HG02852 (cell line): ENCODE measurements at regions not wholly inside any gene's neighbourhood (a gene's known extent, or its start where the extent isn't known, plus 50 kb on each side); places are given as distances from the start of the nearest gene placed in this dataset.
"Not testable (repeated sequence)": the region's sequence is repeated elsewhere in the genome, so short reads cannot be mapped to it uniquely, and the experiment has no call there.

Experiments used
- ATAC-seq: cut with Tn5 transposase; IDR thresholded peaks from one replicate; pipeline ENCODE4 v1.9.1; 2021; ENCODE audit warnings: mild to moderate bottlenecking, moderate library complexity; ENCODE audit not compliant: unreplicated experiment

DNA sequence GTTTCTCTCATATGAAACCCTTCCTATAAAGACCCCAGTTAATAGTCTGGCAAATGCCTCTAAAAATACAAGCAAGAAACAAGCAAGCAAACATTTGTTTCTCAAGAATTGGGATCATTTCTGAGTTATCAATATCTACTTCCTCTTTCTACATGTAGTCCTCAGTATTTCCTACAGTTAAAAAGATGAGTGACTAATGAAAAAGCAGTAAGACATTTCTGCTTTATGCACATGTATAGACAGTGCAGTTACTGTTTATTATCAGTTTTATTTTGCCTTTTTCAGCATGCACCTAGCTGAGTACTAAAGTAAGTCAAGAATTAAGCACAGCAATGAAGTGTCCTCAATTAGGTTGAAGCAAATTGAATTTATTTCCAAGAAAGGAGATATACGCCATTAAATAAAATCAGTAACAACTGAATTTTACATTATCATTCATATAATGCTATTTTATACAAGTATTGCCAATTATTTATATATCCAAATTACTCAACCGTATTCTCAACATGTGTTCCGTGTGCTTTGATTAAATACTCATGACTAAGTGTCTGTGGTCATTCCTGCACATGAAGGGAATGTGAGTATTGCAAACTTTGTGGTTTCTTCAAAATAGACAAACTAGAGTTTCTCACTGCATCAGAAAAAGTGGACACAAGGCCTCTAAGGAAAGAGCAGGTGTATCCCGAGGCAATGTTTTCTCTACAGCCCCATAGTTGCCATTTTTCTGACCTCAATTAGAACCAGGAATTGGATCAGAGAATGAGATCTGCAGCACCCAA lies 159.3 kb upstream of the MARCKS start:
- ATAC-seq = no peak

DNA sequence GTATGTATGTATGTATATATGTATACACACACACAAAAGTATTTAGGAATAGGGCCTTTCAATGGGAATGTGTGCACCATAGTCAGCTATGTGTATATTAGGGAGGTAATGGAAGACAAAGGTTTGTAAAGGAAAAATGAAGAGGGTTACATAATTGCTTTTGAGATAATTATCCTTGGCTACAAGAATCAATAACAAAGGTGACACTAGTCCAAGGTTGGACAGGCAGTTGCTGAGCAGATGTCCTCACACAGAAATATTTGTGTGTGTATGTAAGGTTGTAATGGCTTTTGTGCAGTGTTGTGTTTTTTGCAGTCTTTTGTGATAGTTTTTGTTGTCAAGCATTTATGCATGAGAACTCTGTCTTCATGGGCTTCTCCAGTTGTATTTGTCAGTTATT lies 157.9 kb upstream of the MARCKS start:
- no peak for ATAC-seq

DNA sequence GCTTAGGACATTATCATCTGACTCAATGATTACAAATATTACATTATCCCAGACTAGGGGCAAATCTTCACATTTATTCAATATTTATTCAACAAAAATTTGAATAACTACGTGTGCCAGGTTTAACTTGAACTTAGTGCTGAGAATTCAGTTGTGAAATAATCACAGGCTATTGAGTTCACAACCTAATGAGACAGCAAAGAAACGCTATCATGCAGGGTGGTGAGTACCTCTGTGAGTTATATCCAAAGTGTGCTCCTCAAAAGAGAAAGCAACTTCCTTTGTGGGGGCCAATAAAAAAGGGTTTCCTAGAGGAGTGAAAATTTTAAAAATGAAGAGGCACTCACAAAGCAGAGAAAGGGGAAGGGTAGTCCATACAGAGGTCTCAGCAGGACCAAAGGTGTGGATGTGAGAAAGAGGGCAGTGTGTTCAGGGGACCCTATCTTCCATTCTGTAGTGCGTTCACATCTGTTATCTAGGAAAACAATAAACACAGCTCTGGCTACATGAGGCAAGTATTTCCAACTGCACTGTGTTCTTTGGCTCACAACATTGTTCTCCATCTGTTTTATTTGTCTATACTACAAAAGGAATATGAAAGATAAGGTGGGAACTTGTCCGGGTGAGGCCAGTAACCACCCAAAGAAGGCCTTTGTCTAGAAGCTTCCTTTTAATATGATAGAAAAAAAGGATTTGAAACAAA lies 155.4 kb upstream of the MARCKS start:
- no peak for ATAC-seq

- ATAC-seq = no peak
These were observed 150.0 kb upstream of the MARCKS start for GRCh38 chr6:113707194-113707593.

DNA sequence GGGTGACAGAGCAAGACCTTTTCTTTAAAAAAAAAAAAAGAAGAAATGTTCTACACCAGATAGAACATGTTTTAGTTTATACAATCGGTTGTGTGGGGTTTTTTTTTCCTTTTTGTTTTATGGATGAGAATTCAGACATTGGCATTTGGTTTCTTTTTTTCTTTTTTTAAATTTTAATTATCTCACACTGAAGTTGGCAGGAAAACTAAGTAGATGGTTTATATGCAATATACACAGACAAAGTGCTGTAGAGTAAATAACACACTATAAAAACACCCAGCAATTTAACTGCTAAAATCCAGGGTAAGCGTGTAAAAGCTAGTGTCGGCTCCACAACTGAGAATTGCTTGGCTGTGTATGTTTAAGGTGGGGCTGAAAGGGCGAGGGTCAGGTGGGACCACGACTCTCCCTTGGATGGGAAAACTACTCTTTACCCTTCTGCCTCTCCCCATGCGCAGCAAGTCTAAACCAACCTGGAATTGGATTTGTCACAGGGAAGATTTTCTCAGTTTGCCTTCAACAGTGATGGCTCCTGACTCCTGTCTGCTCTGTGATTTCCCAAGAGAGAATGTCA lies 147.1 kb upstream of the MARCKS start:
- no peak for ATAC-seq

GRCh38 chr6:113713665-113714064 lies 143.5 kb upstream of the MARCKS start:
- no peak for ATAC-seq

- no peak for ATAC-seq
These were observed 138.6 kb upstream of the MARCKS start for GRCh38 chr6:113718588-113718987.

DNA sequence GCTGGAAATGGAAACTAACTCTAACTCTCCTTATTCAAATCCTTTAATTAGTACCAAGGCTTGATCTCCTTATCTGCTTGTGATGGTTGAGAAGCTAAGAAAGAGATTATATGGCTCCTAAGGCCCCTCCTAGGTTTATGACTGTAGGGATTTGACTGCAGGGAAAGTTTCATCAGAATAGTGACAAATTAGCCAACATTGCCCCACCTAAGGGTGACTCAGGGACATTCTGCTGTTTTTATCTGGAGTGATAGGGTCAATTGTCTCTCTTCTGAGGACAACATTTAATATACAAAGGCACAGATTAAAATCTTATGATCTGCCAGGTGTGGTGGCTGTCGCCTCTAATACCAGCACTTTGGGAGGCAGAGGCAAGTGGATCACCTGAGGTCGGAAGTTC lies 138.1 kb upstream of the MARCKS start:
- ATAC-seq = no peak

- no peak for ATAC-seq
These were observed 137.6 kb upstream of the MARCKS start for GRCh38 chr6:113719545-113719944.

DNA sequence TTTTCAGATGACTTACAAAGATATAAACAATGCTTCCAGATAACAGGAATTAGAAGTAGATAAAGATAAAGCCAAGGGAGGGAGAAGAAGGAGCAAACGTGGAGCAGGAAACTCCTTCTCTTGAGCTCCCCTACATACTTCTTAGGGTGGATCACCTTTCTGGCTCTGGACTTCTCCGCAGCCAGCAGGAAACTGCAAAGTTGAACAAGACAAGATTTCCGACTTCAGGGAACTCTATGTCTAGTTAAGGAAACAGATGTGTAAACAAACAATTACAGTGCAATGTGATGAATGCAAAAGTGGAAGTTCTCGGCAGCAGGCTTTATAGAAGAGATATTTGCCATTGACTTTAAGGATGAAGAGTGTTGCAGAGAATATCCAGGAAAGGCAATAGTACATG lies 134.0 kb upstream of the MARCKS start:
- no peak for ATAC-seq

- ATAC-seq = not testable (repeated sequence)
These were observed 132.2 kb upstream of the MARCKS start for GRCh38 chr6:113724927-113725326.

GRCh38 chr6:113731541-113731940 lies 125.6 kb upstream of the MARCKS start:
- no peak for ATAC-seq

DNA sequence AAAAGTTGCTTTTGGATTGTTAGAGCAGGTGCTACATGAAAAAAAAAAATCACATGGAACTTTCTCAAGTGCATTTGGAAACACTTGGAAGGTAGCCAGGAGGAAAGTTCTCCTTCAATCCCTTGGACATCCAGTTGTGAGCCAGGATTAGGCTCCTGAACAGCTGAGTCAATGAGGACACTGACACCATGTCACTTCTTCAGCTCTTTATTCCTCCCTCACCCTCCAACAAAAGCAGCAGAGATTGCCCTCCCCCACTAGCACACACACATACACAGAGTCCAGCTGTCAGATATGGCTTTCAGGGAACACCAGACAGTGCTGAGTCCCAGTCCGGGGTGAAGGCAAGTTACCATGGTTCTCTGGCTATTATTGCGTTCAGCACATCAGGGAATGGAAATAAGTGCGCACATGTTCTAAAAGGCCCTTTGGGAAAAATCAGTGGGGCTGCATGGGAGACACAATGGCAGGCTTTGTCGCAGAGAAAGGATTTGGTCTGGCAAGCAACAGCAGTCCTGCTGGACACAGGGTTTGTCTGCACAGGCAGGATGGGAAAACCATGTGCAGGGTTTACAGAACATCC lies 124.7 kb upstream of the MARCKS start:
- no peak for ATAC-seq

DNA sequence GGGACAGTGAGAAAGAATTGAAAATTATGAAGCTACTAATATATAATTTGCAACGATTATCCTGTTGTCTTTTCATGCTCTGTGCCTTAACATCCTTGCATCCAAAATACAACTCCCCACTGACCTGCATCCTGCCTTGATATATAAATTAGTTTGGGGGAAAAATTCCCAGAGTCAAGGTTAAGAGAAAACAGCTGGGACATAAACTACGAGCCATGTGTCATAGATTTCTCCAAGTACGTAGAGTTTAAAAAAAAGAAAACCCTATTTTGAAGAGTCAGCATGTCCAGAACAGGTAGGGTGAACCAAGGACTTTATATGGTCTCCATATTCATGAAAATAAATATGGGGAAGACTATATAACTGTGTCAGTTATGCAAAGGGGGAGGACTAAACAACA lies 123.8 kb upstream of the MARCKS start:
- no peak for ATAC-seq

DNA sequence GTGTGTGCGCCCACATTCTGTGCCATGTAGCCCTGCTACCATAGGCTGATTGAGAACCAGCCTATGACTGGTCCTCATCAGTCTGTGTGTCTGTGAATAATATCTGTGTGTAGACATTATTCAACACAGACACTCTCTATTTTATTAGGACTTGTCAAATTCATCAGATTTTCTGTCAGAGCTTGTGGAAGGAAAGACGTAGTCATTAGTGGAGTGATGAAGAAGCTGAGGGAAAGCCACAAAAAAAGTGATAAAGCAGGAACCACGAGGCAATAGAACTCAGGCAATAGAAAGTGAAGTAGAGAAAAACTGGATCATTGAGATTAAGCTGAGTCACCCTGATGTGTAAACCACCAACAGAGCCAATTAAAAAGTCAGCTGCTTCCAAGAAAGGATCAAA lies 122.2 kb upstream of the MARCKS start:
- no peak for ATAC-seq

DNA sequence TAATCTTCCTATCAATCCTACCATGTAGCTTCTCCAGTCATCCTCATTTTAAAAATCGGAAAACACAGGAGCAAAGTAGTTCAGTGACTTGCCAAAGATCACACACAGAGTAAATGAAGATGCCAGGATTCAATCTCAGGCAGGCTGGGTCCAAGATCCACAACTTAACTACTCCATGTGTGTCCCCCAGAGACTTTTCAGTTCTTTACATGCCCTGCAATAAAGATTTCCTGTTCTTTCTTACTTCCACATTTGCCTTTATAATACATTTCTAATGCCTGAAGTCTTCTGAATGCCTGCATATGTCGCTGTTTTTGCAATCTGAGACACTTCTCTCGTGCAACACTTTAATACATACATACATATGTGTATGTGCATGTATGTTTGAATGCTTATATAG lies 121.7 kb upstream of the MARCKS start:
- ATAC-seq = no peak

GRCh38 chr6:113736978-113737377 lies 120.2 kb upstream of the MARCKS start:
- ATAC-seq = no peak

DNA sequence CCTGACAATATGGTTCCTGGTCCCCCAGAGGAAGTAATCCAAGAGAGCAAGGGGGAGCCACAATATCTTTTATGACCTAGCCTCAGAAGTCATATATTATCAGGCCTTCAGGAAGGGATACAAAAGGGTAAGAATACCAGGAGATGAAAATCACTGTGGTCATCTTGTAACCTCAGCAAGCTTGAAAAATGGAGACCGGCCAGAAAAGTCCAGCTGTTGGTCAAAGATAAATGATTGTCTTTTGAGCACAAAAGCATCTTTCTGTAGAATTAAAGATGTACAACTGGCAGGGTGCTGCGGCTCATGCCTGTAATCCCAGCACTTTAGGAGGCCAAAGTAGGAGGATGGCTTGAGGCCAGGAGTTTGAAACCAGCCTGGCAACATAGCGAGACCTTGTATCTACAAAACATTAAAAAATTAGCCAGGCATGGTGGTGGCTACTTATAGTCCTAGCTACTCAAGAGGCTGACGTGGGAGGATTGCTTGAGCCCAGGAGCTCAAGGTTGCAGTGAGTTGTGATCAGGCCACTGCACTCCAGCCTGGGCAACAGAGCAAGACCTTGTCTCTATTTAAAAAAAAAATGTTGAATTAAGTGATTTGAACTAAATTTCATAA lies 118.0 kb upstream of the MARCKS start:
- no peak for ATAC-seq

GRCh38 chr6:113741651-113742050 lies 115.5 kb upstream of the MARCKS start:
- ATAC-seq = no peak

GRCh38 chr6:113742342-113742741 lies 114.8 kb upstream of the MARCKS start:
- no peak for ATAC-seq

DNA sequence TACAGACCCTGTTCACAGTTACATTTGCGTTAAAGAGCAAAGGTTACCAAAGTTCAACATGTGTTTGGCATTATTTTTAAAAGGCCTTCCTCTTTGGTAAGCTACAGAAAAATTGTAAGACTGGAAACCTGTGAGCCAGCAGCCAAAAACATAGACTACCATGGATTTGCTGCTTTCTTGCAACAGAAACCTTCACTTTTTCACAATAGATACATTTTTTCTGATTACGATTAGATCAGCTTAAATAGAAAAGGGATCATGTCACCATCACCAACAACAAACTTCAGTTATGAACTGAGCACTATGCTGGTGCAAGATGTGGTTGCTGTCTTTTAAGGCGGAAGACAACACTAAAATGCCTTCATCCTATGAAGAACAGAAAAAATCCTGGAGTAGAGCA lies 112.3 kb upstream of the MARCKS start:
- ATAC-seq = no peak
